Transverse colon (tissue), 4 donors: ENCODE measurements at regions not wholly inside any gene's neighbourhood (a gene's known extent, or its start where the extent isn't known, plus 50 kb on each side); places are given as distances from the start of the nearest gene placed in this dataset.

ENCODE experiments used
- EP300 ChIP-seq: sonication (generic); formaldehyde crosslinking; IDR thresholded peaks from one replicate; pipeline ENCODE4 v1.6.1; 2017; ENCODE audit warnings: antibody characterized with exemption, low read depth
- POLR2A ChIP-seq: fragments of 450-650 bp; IDR thresholded peaks from one replicate; pipeline ENCODE4 v1.6.1; 2016; ENCODE audit warnings: antibody characterized with exemption, mild to moderate bottlenecking, moderate library complexity
- POLR2AphosphoS5 ChIP-seq, 3 donors: sonication (generic); formaldehyde crosslinking; IDR thresholded peaks; one replicate each; pipeline ENCODE4 v1.6.1; 2016; ENCODE audit warnings: antibody characterized with exemption in 3 of 3
- TF ChIP-seq, protein P1 (sequence below), 5 experiments: fragments of 200-600 bp in 3 of 5; fragments of 450-650 bp in 2 of 5; sonication (generic) in 3 of 5; IDR thresholded peaks; 1 replicate in 2 of 5; 2 replicates in 3 of 5; pipeline ENCODE4 v1.5.1; 2016 to 2017; ENCODE audit warnings: antibody characterized with exemption in 5 of 5, inconsistent platforms in 3 of 5, mild to moderate bottlenecking in 2 of 5, moderate library complexity in 1 of 5

DNA sequence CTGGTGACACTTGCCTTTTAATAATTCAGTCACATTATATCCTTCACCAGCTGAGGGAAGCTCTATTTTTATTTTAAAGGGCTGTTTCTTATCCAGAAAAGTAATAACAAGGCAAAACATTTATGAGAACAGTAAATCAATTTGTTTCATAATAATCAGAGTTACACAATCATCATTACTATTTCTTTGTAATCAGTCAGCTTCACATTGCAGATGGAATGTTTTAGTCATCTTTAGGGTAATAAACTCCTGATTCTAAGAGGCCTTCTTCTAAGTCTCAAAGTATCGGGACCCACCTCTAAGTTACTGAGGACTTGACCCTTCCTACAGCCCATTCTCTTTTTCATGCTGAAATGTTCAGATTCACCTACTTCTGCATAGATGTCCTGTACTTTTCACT, 298.3 kb upstream of the TGFBR2 start:
- TF ChIP-seq, protein P1, sequence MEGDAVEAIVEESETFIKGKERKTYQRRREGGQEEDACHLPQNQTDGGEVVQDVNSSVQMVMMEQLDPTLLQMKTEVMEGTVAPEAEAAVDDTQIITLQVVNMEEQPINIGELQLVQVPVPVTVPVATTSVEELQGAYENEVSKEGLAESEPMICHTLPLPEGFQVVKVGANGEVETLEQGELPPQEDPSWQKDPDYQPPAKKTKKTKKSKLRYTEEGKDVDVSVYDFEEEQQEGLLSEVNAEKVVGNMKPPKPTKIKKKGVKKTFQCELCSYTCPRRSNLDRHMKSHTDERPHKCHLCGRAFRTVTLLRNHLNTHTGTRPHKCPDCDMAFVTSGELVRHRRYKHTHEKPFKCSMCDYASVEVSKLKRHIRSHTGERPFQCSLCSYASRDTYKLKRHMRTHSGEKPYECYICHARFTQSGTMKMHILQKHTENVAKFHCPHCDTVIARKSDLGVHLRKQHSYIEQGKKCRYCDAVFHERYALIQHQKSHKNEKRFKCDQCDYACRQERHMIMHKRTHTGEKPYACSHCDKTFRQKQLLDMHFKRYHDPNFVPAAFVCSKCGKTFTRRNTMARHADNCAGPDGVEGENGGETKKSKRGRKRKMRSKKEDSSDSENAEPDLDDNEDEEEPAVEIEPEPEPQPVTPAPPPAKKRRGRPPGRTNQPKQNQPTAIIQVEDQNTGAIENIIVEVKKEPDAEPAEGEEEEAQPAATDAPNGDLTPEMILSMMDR (IDR thresholded peaks at IDR 0.05) = no peak
- no peak for TF ChIP-seq POLR2A
- peak in 2 of 3 donors; percentile 76 to 80 for TF ChIP-seq POLR2AphosphoS5 (IDR thresholded peaks at IDR 0.05)
- no peak for TF ChIP-seq EP300
